Esophagus squamous epithelium (tissue), 4 donors: ENCODE measurements at regions not wholly inside any gene's neighbourhood (a gene's known extent, or its start where the extent isn't known, plus 50 kb on each side); places are given as distances from the start of the nearest gene placed in this dataset.

Experiments
- POLR2A ChIP-seq, 4 donors: fragments of 450-650 bp; IDR thresholded peaks; one replicate each; pipeline ENCODE4 v1.6.1; 2017; ENCODE audit warnings: antibody characterized with exemption in 4 of 4, mild to moderate bottlenecking in 4 of 4, moderate library complexity in 3 of 4
- TF ChIP-seq, protein P1 (sequence below), 6 experiments: fragments of 450-650 bp in 4 of 6; fragments of 200-600 bp in 2 of 6; sonication (generic) in 2 of 6; IDR thresholded peaks; one replicate each; pipeline ENCODE4 v1.5.1; 2016 to 2019; ENCODE audit warnings: antibody characterized with exemption in 6 of 6, mild to moderate bottlenecking in 4 of 6, moderate library complexity in 4 of 6

DNA sequence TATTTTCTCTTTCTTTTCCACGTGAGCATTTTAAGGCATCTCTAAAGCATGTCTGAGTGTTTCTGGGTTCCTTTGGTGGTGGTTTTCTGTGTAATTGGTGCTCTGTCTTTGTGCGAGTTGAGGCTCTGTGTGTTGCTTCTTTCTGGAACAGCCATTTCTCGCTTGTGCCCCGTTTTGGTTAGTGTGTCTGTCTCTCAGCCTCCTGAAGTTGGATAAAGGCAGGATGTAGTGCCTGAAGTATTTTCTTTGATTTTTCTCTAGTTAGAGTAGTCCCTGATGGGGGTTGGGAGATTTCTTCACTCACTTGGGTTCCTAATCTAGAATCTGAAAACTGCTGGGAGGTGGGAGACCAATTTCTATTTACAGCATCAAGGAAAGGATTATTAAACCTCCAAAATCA, 129.7 kb upstream of the TMEM161B start:
- TF ChIP-seq, protein P1, sequence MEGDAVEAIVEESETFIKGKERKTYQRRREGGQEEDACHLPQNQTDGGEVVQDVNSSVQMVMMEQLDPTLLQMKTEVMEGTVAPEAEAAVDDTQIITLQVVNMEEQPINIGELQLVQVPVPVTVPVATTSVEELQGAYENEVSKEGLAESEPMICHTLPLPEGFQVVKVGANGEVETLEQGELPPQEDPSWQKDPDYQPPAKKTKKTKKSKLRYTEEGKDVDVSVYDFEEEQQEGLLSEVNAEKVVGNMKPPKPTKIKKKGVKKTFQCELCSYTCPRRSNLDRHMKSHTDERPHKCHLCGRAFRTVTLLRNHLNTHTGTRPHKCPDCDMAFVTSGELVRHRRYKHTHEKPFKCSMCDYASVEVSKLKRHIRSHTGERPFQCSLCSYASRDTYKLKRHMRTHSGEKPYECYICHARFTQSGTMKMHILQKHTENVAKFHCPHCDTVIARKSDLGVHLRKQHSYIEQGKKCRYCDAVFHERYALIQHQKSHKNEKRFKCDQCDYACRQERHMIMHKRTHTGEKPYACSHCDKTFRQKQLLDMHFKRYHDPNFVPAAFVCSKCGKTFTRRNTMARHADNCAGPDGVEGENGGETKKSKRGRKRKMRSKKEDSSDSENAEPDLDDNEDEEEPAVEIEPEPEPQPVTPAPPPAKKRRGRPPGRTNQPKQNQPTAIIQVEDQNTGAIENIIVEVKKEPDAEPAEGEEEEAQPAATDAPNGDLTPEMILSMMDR (IDR thresholded peaks at IDR 0.05) = no peak
- no peak for TF ChIP-seq POLR2A (IDR thresholded peaks at IDR 0.05)
